ENCODE measurements at regions not wholly inside any gene's neighbourhood (a gene's known extent, or its start where the extent isn't known, plus 50 kb on each side); places are given as distances from the start of the nearest gene placed in this dataset.

DNA sequence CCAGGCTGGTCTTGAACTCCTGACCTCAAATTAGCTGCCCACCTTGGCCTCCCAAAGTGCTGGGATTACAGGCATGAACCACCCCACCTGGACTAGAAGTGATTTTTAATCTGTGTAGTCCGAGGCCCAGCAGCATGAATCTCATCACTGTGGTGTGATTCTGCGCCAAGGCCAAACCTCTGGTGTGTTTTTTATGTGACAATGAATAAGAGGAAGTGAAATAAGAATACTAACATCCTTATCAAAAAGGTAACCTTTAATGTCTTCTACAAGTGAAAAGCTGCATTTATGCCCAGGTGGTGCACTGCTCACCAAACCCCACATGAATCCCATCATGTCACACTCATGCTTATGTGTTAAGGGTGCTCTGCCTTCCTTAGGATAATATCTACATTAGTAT, 77.1 kb upstream of the OR9Q1 start:
- Histone ChIP-seq H3K36me3 (no peaks in the 10 kb centered on the region), H3K27me3 (replicated peaks; ENCODE audit: insufficient read depth) (no peaks in the 10 kb centered on the region), H3K27ac (no peak overlapping the region), H3K4me3 (no peak overlapping the region), H3K4me1 (replicated peaks) (no peaks in the 10 kb centered on the region), H3K9me3 (no peaks in the 10 kb centered on the region)
- 81% methylated on average over 2 of the region's 2 CpGs for WGBS
- TF ChIP-seq, protein P1, sequence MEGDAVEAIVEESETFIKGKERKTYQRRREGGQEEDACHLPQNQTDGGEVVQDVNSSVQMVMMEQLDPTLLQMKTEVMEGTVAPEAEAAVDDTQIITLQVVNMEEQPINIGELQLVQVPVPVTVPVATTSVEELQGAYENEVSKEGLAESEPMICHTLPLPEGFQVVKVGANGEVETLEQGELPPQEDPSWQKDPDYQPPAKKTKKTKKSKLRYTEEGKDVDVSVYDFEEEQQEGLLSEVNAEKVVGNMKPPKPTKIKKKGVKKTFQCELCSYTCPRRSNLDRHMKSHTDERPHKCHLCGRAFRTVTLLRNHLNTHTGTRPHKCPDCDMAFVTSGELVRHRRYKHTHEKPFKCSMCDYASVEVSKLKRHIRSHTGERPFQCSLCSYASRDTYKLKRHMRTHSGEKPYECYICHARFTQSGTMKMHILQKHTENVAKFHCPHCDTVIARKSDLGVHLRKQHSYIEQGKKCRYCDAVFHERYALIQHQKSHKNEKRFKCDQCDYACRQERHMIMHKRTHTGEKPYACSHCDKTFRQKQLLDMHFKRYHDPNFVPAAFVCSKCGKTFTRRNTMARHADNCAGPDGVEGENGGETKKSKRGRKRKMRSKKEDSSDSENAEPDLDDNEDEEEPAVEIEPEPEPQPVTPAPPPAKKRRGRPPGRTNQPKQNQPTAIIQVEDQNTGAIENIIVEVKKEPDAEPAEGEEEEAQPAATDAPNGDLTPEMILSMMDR (IDR thresholded peaks at IDR 0.05), result no peak
- TF ChIP-seq POLR2A (IDR thresholded peaks at IDR 0.05) (no peak), POLR2AphosphoS5 (IDR thresholded peaks at IDR 0.05) (no peak)
- DNase-seq (ENCODE audit: low spot score), result no peak
- intact Hi-C loops (cut with DNase I), result no loop called here

- no peak overlapping the region for H3K4me3 ChIP-seq
- H3K27me3 ChIP-seq (replicated peaks; ENCODE audit: insufficient read depth), result no peaks in the 10 kb centered on the region
- intact Hi-C loops (cut with DNase I), result no loop called here
- no peaks in the 10 kb centered on the region for H3K36me3 ChIP-seq
- no peak overlapping the region for H3K27ac ChIP-seq
- 91% methylated on average over 2 of the region's 2 CpGs for WGBS
- no peaks in the 10 kb centered on the region for H3K9me3 ChIP-seq
- TF ChIP-seq POLR2AphosphoS5 (IDR thresholded peaks at IDR 0.05), result no peak
- no peak for TF ChIP-seq POLR2A (IDR thresholded peaks at IDR 0.05)
- TF ChIP-seq, protein P1 (IDR thresholded peaks at IDR 0.05), result no peak
- DNase-seq (ENCODE audit: low spot score), result no peak
- no peaks in the 10 kb centered on the region for H3K4me1 ChIP-seq (replicated peaks)
Measured at GRCh38 chr11:57964660-57965059, 59.0 kb upstream of the OR9Q1 start.

- Histone ChIP-seq H3K9me3 (no peaks in the 10 kb centered on the region), H3K36me3 (no peaks in the 10 kb centered on the region), H3K27me3 (replicated peaks; ENCODE audit: insufficient read depth) (no peaks in the 10 kb centered on the region), H3K27ac (no peak overlapping the region), H3K4me3 (no peak overlapping the region), H3K4me1 (replicated peaks) (no peaks in the 10 kb centered on the region)
- no peak for DNase-seq (ENCODE audit: low spot score)
- TF ChIP-seq POLR2A (IDR thresholded peaks at IDR 0.05) (no peak), POLR2AphosphoS5 (IDR thresholded peaks at IDR 0.05) (no peak)
- TF ChIP-seq, protein P1 (IDR thresholded peaks at IDR 0.05), result no peak
- WGBS, result 63% methylated on average over 6 of the region's 6 CpGs
- intact Hi-C loops (cut with DNase I), result no loop called here
Measured at GRCh38 chr11:57971272-57972012, 52.2 kb upstream of the OR9Q1 start.

- Histone ChIP-seq H3K36me3 (no peaks in the 10 kb centered on the region), H3K27ac (no peak overlapping the region), H3K9me3 (no peaks in the 10 kb centered on the region), H3K4me1 (replicated peaks) (no peaks in the 10 kb centered on the region), H3K27me3 (replicated peaks; ENCODE audit: insufficient read depth) (no peaks in the 10 kb centered on the region), H3K4me3 (no peak overlapping the region)
- no peak for DNase-seq (ENCODE audit: low spot score)
- TF ChIP-seq, protein P1 (IDR thresholded peaks at IDR 0.05), result no peak
- TF ChIP-seq POLR2A (IDR thresholded peaks at IDR 0.05) (no peak), POLR2AphosphoS5 (IDR thresholded peaks at IDR 0.05) (no peak)
- intact Hi-C loops (cut with DNase I), result no loop called here
- 31% methylated on average over 2 of the region's 2 CpGs for WGBS
Measured at GRCh38 chr11:57972013-57972367, 51.7 kb upstream of the OR9Q1 start.

Measured in prostate gland (tissue), 2 donors.